MM.1S (cell line): ENCODE measurements at regions not wholly inside any gene's neighbourhood (a gene's known extent, or its start where the extent isn't known, plus 50 kb on each side); places are given as distances from the start of the nearest gene placed in this dataset.

Experiments
- EZH2phosphoT487 ChIP-seq: fragments of 300-600 bp; sonication (generic); IDR thresholded peaks from 2 replicates; pipeline ENCODE4 v1.6.1; 2018; ENCODE audit warnings: antibody characterized with exemption, low read length
- TF ChIP-seq, protein P1 (sequence below): fragments of 300-600 bp; sonication (generic); IDR thresholded peaks from 2 replicates; pipeline ENCODE4 v1.5.1; 2016; ENCODE audit warnings: antibody characterized with exemption, low read length, mixed read lengths

DNA sequence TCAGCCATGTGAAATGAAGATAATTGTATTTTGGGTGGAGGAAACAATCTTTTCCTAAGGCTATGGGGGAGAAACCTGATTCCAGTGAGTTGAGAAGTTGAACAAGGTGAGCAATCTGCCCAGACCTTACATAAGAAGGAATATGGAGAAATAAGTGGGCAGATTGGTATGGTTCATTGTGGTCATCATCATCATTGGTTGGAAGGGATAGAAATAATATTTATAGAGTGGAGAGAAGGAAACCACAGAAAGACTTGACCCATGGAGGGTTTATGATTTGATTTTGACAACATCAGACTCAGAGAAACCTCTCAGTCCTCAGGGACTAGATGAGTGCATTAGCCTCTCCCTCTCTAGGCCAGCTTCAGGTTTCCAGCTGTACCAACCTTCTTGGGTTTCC, 177.9 kb upstream of the NEIL3 start:
- TF ChIP-seq, protein P1, sequence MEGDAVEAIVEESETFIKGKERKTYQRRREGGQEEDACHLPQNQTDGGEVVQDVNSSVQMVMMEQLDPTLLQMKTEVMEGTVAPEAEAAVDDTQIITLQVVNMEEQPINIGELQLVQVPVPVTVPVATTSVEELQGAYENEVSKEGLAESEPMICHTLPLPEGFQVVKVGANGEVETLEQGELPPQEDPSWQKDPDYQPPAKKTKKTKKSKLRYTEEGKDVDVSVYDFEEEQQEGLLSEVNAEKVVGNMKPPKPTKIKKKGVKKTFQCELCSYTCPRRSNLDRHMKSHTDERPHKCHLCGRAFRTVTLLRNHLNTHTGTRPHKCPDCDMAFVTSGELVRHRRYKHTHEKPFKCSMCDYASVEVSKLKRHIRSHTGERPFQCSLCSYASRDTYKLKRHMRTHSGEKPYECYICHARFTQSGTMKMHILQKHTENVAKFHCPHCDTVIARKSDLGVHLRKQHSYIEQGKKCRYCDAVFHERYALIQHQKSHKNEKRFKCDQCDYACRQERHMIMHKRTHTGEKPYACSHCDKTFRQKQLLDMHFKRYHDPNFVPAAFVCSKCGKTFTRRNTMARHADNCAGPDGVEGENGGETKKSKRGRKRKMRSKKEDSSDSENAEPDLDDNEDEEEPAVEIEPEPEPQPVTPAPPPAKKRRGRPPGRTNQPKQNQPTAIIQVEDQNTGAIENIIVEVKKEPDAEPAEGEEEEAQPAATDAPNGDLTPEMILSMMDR, result no peak
- TF ChIP-seq EZH2phosphoT487, result no peak
